Osteocyte (in vitro differentiated cells): ENCODE measurements at regions not wholly inside any gene's neighbourhood (a gene's known extent, or its start where the extent isn't known, plus 50 kb on each side); places are given as distances from the start of the nearest gene placed in this dataset.

ENCODE experiments used
- DNase-seq: peaks from one replicate; pipeline ENCODE4 v3.0.0; 2021; ENCODE audit warnings: mixed read lengths; ENCODE audit not compliant: unreplicated experiment; ENCODE audit errors: extremely low spot score
- H3K27ac Mint-ChIP-seq: one replicate; pipeline ENCODE4 v1.8.0; 2021; ENCODE audit warnings: mild to moderate bottlenecking, mixed read lengths; ENCODE audit not compliant: unreplicated experiment
- H3K27me3 Mint-ChIP-seq: one replicate; pipeline ENCODE4 v1.8.0; 2021; ENCODE audit warnings: mixed read lengths; ENCODE audit not compliant: unreplicated experiment
- H3K36me3 Mint-ChIP-seq: one replicate; pipeline ENCODE4 v1.8.0; 2021; ENCODE audit warnings: mixed read lengths; ENCODE audit not compliant: unreplicated experiment
- H3K4me1 Mint-ChIP-seq: one replicate; pipeline ENCODE4 v1.8.0; 2021; ENCODE audit warnings: mixed read lengths; ENCODE audit not compliant: unreplicated experiment
- H3K4me3 Mint-ChIP-seq: one replicate; pipeline ENCODE4 v1.8.0; 2021; ENCODE audit warnings: mild to moderate bottlenecking, moderate library complexity, mixed read lengths; ENCODE audit not compliant: unreplicated experiment
- H3K9me3 Mint-ChIP-seq: one replicate; pipeline ENCODE4 v1.8.0; 2021; ENCODE audit warnings: mixed read lengths; ENCODE audit not compliant: unreplicated experiment
- TF ChIP-seq, protein P1 (sequence below): fragments of 200-600 bp; sonication (generic); IDR thresholded peaks from 2 replicates; pipeline ENCODE4 v1.5.0; 2021; ENCODE audit warnings: antibody characterized with exemption, mild to moderate bottlenecking, moderate library complexity

DNA sequence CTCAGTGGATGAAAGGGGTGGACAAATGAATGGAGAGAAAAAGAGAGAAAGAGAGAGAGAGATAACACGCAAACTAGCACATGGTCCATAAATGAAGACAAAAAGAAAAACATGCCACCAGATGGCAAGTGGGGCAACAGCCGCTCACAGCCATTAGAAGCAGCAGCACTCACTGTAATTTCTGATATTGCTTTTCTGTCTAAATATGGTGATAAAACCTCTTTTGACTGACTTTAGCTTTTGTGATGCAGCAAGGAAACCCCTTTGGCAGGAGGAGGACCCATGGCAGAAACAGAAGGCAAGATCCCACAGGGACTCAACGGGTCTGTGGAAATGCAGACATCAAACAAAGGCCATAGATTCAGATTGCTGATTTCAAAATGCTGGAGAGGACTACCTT lies 88.0 kb upstream of the CDH20 start:
- TF ChIP-seq, protein P1, sequence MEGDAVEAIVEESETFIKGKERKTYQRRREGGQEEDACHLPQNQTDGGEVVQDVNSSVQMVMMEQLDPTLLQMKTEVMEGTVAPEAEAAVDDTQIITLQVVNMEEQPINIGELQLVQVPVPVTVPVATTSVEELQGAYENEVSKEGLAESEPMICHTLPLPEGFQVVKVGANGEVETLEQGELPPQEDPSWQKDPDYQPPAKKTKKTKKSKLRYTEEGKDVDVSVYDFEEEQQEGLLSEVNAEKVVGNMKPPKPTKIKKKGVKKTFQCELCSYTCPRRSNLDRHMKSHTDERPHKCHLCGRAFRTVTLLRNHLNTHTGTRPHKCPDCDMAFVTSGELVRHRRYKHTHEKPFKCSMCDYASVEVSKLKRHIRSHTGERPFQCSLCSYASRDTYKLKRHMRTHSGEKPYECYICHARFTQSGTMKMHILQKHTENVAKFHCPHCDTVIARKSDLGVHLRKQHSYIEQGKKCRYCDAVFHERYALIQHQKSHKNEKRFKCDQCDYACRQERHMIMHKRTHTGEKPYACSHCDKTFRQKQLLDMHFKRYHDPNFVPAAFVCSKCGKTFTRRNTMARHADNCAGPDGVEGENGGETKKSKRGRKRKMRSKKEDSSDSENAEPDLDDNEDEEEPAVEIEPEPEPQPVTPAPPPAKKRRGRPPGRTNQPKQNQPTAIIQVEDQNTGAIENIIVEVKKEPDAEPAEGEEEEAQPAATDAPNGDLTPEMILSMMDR: no peak
- H3K27ac Mint-ChIP-seq: no peak overlapping the region
- H3K36me3 Mint-ChIP-seq: no peaks in the 10 kb centered on the region
- no peaks in the 10 kb centered on the region for H3K9me3 Mint-ChIP-seq
- H3K4me3 Mint-ChIP-seq: no peak overlapping the region
- DNase-seq: no peak
- peaks cover 9% of the 10 kb centered on the region for H3K27me3 Mint-ChIP-seq
- H3K4me1 Mint-ChIP-seq: no peaks in the 10 kb centered on the region

DNA sequence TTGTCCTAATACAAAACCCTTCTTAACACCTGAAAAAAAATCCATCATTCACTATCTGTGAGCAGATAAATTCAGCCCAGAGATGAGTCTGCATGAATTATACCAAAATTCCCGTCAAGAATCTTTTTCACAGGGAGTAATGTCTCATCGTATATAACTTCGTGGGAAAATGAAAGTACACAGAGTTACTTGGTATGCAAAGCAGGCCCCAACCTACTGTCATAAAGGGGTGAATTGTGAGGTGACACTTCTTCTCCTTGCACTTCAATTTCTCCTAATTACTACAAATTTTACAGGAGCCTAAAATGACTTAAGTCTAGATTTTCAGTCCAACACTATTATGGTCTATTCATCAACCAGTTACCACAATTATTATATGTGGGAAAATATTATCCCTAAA lies 84.6 kb upstream of the CDH20 start:
- peaks cover 10% of the 10 kb centered on the region for H3K27me3 Mint-ChIP-seq
- no peaks in the 10 kb centered on the region for H3K9me3 Mint-ChIP-seq
- H3K4me3 Mint-ChIP-seq: no peak overlapping the region
- H3K4me1 Mint-ChIP-seq: no peaks in the 10 kb centered on the region
- H3K27ac Mint-ChIP-seq: no peak overlapping the region
- H3K36me3 Mint-ChIP-seq: no peaks in the 10 kb centered on the region
- DNase-seq: no peak
- TF ChIP-seq, protein P1: no peak

DNA sequence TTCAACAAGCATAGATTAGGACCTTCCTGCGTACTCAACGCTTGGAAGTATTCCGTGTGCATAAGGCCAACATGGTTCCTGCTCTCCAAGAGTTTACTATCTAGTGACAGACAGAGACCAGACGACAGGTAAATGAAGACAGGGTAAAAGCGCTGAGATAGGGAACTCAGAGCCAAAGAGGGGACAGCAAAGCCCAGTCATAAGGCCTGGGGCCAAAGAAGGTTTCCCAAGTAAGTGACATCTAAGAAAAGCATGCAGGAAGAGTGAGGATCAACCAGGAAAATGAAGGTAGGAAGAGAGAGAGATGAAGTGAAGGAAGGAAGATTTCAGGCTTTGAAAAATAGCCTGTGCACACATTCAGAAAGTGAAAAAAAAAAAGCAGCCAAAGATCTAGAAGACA lies 76.9 kb upstream of the CDH20 start:
- Mint-ChIP-seq H3K4me1 (no peaks in the 10 kb centered on the region), H3K27ac (no peak overlapping the region), H3K36me3 (no peaks in the 10 kb centered on the region), H3K27me3 (peaks cover 16% of the 10 kb centered on the region), H3K4me3 (no peak overlapping the region), H3K9me3 (no peaks in the 10 kb centered on the region)
- TF ChIP-seq, protein P1: no peak
- no peak for DNase-seq

DNA sequence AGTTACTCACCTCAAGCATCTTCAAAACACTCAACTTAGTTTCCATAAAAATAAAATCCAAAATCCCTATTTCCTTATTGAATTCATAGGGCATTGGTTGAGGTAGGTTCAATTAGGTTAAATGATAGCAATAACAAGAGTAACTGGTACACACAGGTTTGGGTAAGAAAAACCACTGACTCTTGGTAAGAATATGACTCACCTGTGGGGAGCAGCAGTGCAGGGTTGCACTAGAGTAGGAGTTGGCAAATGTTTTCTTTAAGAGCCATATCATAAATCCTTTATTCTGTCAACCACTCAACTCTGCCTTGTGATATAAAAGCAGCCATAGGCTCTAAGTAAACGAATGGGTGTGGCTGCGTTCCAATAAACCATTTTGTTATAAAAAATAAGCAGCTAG lies 71.4 kb upstream of the CDH20 start:
- DNase-seq: no peak
- Mint-ChIP-seq H3K9me3 (no peaks in the 10 kb centered on the region), H3K4me1 (no peaks in the 10 kb centered on the region), H3K4me3 (no peak overlapping the region), H3K27me3 (peaks cover 12% of the 10 kb centered on the region), H3K36me3 (no peaks in the 10 kb centered on the region), H3K27ac (no peak overlapping the region)
- TF ChIP-seq, protein P1: no peak

DNA sequence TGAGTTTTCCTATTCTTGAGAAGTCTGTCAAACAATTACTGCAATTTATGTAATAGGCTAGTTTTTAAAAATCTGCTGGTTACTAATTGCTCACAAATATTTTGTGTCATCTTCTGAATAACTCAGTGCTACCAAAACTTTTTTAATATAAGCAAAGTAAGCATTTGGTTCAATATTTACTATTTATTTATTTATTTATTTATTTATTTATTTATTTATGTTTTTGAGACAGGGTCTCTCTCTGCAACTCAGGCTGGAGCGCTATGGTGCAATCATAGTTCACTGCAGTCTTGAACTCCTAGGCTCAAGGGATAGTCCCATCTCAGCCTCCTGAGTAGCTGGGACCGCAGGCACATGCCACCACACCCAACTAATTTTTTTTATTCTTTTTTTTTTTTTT lies 60.4 kb upstream of the CDH20 start:
- no peaks in the 10 kb centered on the region for H3K4me1 Mint-ChIP-seq
- H3K9me3 Mint-ChIP-seq: no peaks in the 10 kb centered on the region
- DNase-seq: no peak
- H3K36me3 Mint-ChIP-seq: no peaks in the 10 kb centered on the region
- TF ChIP-seq, protein P1: no peak
- no peak overlapping the region for H3K27ac Mint-ChIP-seq
- H3K4me3 Mint-ChIP-seq: no peak overlapping the region
- peaks cover 29% of the 10 kb centered on the region for H3K27me3 Mint-ChIP-seq
